Testis (tissue), 2 donors: ENCODE measurements at regions not wholly inside any gene's neighbourhood (a gene's known extent, or its start where the extent isn't known, plus 50 kb on each side); places are given as distances from the start of the nearest gene placed in this dataset.
A peak's percentile ranks its signal among the peaks of the same experiment; 100 is the strongest.

Experiments
- POLR2A ChIP-seq: fragments of 450-650 bp; IDR thresholded peaks from one replicate; pipeline ENCODE4 v1.6.1; 2017; ENCODE audit warnings: antibody characterized with exemption, mild to moderate bottlenecking, moderate library complexity
- TF ChIP-seq, protein P1 (sequence below), 3 experiments: fragments of 450-650 bp in 2 of 3; fragments of 200-600 bp in 1 of 3; sonication (generic) in 1 of 3; IDR thresholded peaks; one replicate each; pipeline ENCODE4 v1.5.1; 2016 to 2019; ENCODE audit warnings: antibody characterized with exemption in 3 of 3, mild to moderate bottlenecking in 2 of 3, moderate library complexity in 1 of 3

- TF ChIP-seq, protein P1, sequence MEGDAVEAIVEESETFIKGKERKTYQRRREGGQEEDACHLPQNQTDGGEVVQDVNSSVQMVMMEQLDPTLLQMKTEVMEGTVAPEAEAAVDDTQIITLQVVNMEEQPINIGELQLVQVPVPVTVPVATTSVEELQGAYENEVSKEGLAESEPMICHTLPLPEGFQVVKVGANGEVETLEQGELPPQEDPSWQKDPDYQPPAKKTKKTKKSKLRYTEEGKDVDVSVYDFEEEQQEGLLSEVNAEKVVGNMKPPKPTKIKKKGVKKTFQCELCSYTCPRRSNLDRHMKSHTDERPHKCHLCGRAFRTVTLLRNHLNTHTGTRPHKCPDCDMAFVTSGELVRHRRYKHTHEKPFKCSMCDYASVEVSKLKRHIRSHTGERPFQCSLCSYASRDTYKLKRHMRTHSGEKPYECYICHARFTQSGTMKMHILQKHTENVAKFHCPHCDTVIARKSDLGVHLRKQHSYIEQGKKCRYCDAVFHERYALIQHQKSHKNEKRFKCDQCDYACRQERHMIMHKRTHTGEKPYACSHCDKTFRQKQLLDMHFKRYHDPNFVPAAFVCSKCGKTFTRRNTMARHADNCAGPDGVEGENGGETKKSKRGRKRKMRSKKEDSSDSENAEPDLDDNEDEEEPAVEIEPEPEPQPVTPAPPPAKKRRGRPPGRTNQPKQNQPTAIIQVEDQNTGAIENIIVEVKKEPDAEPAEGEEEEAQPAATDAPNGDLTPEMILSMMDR (IDR thresholded peaks at IDR 0.05) = peak in 2 of 3 experiments; percentile 9 to 39
- TF ChIP-seq POLR2A = no peak
These were observed 58.2 kb upstream of the HAPSTR1 start for GRCh38 chr16:9033125-9033830.
